GM23248 (cell line): ENCODE measurements at regions not wholly inside any gene's neighbourhood (a gene's known extent, or its start where the extent isn't known, plus 50 kb on each side); places are given as distances from the start of the nearest gene placed in this dataset.
"Not testable (repeated sequence)": the region's sequence is repeated elsewhere in the genome, so short reads cannot be mapped to it uniquely, and the experiment has no call there.

Experiments used
- EZH2 ChIP-seq: fragments of 200-600 bp; sonication (generic); IDR thresholded peaks from 2 replicates; pipeline ENCODE4 v1.6.1; 2018; ENCODE audit warnings: antibody characterized with exemption, mild to moderate bottlenecking; ENCODE audit not compliant: insufficient read depth, poor library complexity, severe bottlenecking
- EZH2phosphoT487 ChIP-seq: fragments of 200-600 bp; sonication (generic); IDR thresholded peaks from 2 replicates; pipeline ENCODE4 v1.6.1; 2018; ENCODE audit warnings: antibody characterized with exemption, moderate library complexity, mild to moderate bottlenecking, low read depth; ENCODE audit not compliant: insufficient read depth

GRCh38 chr13:34181256-34181655 lies 363.3 kb downstream of the RFC3 start:
- TF ChIP-seq EZH2, EZH2phosphoT487: not testable (repeated sequence)
